Stimulated activated memory B cell treated with anti-CD40 and anti-IgM and Interleukin-4, amounts not matched to agents 10 μg/mL and 1 μg/mL and 100 μg/mL, for 72 hours (primary cell): ENCODE measurements at regions not wholly inside any gene's neighbourhood (a gene's known extent, or its start where the extent isn't known, plus 50 kb on each side); places are given as distances from the start of the nearest gene placed in this dataset.

Experiments used
- ATAC-seq: fragments of 150-1000 bp; cut with Tn5 transposase; 2 replicates; pipeline ENCODE4 v1.10.0; 2021
- H3K27ac Mint-ChIP-seq: one replicate; pipeline ENCODE4 v1.8.0; 2022; ENCODE audit warnings: mild to moderate bottlenecking, mixed read lengths
- H3K27me3 Mint-ChIP-seq: one replicate; pipeline ENCODE4 v1.8.0; 2022; ENCODE audit warnings: mixed read lengths
- H3K36me3 Mint-ChIP-seq: one replicate; pipeline ENCODE4 v1.8.0; 2022; ENCODE audit warnings: mixed read lengths
- H3K4me1 Mint-ChIP-seq: one replicate; pipeline ENCODE4 v1.8.0; 2022; ENCODE audit warnings: mixed read lengths
- H3K4me3 Mint-ChIP-seq: one replicate; pipeline ENCODE4 v1.8.0; 2022; ENCODE audit warnings: mild to moderate bottlenecking, moderate library complexity, mixed read lengths
- H3K9me3 Mint-ChIP-seq: one replicate; pipeline ENCODE4 v1.8.0; 2022; ENCODE audit warnings: mixed read lengths

DNA sequence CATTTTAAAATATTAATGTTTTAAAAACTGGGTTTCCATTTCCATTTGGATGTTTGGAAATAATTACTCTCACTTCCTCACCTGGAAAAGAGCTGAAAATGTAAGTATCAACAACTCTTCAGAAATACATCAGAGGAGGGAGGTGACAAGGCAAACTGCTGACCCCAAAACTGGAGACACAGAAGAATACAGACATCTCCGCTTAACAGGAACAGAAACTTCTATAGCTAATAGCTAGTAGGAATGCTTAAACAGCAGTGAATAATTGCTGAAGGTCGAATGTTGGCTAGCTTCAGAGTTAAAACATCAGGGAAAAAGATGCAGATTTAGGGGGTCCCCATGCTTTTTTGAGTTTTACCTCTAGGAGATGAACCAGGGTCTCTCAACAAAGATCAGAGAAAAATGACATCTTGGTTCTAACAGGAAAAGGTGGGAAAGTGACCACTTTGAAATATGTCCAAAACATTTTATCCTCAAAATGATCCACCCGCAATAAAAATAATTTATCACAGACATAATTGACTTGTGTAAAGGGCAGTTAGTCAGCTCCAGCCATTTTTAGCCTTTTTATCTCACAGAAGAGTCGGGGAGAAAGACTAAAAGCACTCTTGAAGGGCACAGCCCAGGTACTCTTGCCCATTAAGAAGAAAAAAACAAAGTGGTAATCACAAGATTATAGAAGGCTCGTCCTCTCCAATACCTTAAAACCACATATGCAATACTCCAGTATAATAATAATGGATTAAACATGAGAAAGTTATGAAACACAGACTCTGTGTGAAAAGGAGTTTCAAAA is 1474.9 kb downstream of the EFNA5 start:
- no peaks in the 10 kb centered on the region for H3K27me3 Mint-ChIP-seq
- no peaks in the 10 kb centered on the region for H3K36me3 Mint-ChIP-seq
- H3K9me3 Mint-ChIP-seq = peaks cover 3% of the 10 kb centered on the region
- H3K4me3 Mint-ChIP-seq = no peak overlapping the region
- ATAC-seq = no peak
- no peaks in the 10 kb centered on the region for H3K4me1 Mint-ChIP-seq
- no peak overlapping the region for H3K27ac Mint-ChIP-seq

DNA sequence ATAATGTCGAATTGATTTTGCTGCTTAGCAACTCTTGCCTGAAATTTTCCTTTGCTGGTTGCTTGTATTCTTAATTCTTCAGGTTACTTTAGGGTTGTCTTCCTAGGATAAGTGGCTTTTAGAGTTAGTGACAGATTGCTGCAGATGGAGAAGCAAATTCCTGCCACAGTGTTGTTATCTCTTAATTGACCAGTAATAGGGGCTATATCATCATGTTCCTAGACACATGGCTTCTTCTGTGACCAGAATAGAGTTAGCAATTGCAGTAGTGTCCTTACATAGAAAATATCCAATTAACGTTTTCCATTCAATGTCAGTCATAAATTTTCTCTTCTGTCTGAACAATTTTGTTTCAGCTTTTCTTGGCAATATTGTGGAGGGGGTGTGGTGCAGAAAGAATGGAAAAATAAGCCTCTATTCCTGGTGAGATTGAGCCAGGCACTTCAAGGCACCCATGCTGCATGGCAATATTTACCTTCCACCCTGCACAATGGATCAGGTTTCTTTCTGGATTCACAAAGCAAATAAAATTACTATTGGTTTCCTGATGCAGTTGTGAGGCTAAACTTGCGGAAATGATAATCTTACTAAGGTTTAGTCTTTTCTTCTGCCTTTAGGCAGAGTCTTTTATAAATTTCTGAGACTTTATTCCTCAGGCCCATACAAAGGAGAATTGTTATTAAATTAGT is 1481.5 kb downstream of the EFNA5 start:
- no peaks in the 10 kb centered on the region for H3K9me3 Mint-ChIP-seq
- no peaks in the 10 kb centered on the region for H3K36me3 Mint-ChIP-seq
- ATAC-seq = no peak
- no peaks in the 10 kb centered on the region for H3K4me1 Mint-ChIP-seq
- no peak overlapping the region for H3K27ac Mint-ChIP-seq
- no peaks in the 10 kb centered on the region for H3K27me3 Mint-ChIP-seq
- H3K4me3 Mint-ChIP-seq = no peak overlapping the region

- no peaks in the 10 kb centered on the region for H3K36me3 Mint-ChIP-seq
- H3K4me1 Mint-ChIP-seq = no peaks in the 10 kb centered on the region
- no peak for ATAC-seq
- no peaks in the 10 kb centered on the region for H3K27me3 Mint-ChIP-seq
- H3K9me3 Mint-ChIP-seq = no peaks in the 10 kb centered on the region
- H3K27ac Mint-ChIP-seq = no peak overlapping the region
- no peak overlapping the region for H3K4me3 Mint-ChIP-seq
These were observed 1485.1 kb downstream of the EFNA5 start for GRCh38 chr5:106185661-106186081.

- Mint-ChIP-seq H3K27ac (no peak overlapping the region), H3K4me1 (no peaks in the 10 kb centered on the region), H3K9me3 (peaks cover 2% of the 10 kb centered on the region), H3K4me3 (no peak overlapping the region), H3K36me3 (no peaks in the 10 kb centered on the region), H3K27me3 (no peaks in the 10 kb centered on the region)
- no peak for ATAC-seq
These were observed 1495.8 kb downstream of the EFNA5 start for GRCh38 chr5:106174903-106175302.

DNA sequence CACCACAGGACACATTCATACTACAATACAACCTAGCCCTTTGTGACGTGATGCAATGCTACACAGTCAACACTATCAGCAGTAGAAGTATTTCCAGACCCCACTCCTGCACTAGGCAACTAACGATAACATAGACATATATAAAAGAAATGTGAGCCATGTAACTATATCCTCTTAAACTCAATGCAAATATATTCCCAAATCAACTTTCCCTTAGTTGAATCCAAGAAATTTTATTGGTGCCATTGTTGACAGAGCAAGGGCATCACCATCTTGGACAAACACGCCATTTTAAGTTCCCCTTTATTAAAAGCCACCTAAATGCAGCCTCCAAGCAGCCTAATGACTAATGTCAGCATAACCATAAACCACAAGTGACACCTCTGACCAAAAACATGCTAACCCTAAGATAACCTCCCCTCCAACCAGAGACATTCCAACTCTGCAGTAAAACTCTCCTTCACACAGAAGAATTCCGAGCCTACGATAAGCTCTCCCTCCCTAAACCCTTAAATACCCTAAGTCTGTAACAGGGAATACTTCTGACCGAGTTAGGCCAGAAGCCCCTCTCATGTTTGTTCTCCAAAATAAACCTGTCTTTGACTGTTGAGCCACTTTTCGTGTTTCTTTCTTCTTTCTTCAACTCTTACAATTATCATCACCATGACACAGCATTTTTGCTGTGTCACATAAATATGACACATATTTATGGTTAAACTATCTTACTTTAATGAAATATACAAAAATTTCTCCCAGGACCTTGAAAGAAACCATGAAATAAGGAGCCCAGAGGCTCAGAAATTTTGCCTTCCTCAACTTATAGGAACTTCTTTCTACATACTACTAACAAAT is 1497.8 kb downstream of the EFNA5 start:
- Mint-ChIP-seq H3K27me3 (no peaks in the 10 kb centered on the region), H3K4me3 (no peak overlapping the region)

DNA sequence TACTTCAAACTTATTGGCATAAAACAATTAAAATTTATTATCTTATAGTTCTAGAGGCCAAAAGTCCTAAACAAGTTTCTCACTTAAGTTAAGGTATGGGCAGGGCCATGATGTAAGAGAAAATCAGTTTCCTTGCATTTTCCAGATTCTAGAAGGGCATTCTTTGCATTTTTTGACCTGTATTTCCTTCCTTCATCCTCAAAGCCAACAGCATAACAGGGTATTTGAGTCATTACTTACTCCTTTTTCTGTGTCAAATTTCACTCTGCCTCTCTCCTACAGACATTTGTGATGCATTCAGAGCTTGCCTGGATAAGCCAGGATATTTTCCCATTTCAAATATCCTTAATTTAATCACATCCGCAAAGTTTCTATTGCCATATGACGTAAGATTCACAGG is 1499.0 kb downstream of the EFNA5 start:
- Mint-ChIP-seq H3K36me3 (no peaks in the 10 kb centered on the region), H3K4me1 (no peaks in the 10 kb centered on the region)

More for the DNA sequence above, 1497.8 kb downstream of the EFNA5 start:
- Mint-ChIP-seq H3K36me3 (no peaks in the 10 kb centered on the region), H3K4me1 (no peaks in the 10 kb centered on the region), H3K27ac (no peak overlapping the region), H3K9me3 (peaks cover 2% of the 10 kb centered on the region)
- ATAC-seq = no peak

GRCh38 chr5:106171132-106171531 is 1499.6 kb downstream of the EFNA5 start:
- peaks cover 5% of the 10 kb centered on the region for H3K9me3 Mint-ChIP-seq
- H3K27me3 Mint-ChIP-seq = no peaks in the 10 kb centered on the region
- no peaks in the 10 kb centered on the region for H3K36me3 Mint-ChIP-seq
- H3K27ac Mint-ChIP-seq = no peak overlapping the region
- H3K4me1 Mint-ChIP-seq = no peaks in the 10 kb centered on the region
- ATAC-seq = no peak
- no peak overlapping the region for H3K4me3 Mint-ChIP-seq

More for the DNA sequence above, 1499.0 kb downstream of the EFNA5 start:
- no peak overlapping the region for H3K27ac Mint-ChIP-seq
- ATAC-seq = no peak
- no peak overlapping the region for H3K4me3 Mint-ChIP-seq
- H3K27me3 Mint-ChIP-seq = no peaks in the 10 kb centered on the region
- peaks cover 2% of the 10 kb centered on the region for H3K9me3 Mint-ChIP-seq

DNA sequence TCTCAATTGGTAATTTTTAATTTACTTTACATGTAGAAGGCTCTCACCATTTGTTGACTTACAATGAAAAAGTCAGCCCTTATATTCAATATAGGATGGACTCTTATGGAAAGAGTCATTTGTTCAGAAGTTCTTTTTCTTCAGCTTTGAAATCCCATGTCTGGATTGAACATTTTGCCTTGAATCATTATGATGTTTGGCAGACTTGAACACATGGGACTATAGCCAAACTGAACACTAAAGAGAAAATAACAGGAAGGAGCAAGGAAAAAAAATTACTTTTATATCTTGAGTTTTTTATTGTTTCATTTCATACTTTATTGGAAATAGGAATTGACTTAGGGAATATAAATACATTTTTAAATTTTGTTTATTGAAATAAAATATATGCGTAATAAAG is 1503.0 kb downstream of the EFNA5 start:
- H3K27me3 Mint-ChIP-seq = no peaks in the 10 kb centered on the region

GRCh38 chr5:106163233-106163632 is 1507.5 kb downstream of the EFNA5 start:
- Mint-ChIP-seq H3K27ac (no peak overlapping the region), H3K36me3 (no peaks in the 10 kb centered on the region), H3K4me1 (no peaks in the 10 kb centered on the region), H3K9me3 (peaks cover 6% of the 10 kb centered on the region), H3K4me3 (no peak overlapping the region), H3K27me3 (no peaks in the 10 kb centered on the region)
- ATAC-seq = no peak

More for the DNA sequence above, 1503.0 kb downstream of the EFNA5 start:
- Mint-ChIP-seq H3K36me3 (no peaks in the 10 kb centered on the region), H3K9me3 (peaks cover 6% of the 10 kb centered on the region), H3K4me1 (no peaks in the 10 kb centered on the region), H3K27ac (no peak overlapping the region), H3K4me3 (no peak overlapping the region)
- no peak for ATAC-seq

DNA sequence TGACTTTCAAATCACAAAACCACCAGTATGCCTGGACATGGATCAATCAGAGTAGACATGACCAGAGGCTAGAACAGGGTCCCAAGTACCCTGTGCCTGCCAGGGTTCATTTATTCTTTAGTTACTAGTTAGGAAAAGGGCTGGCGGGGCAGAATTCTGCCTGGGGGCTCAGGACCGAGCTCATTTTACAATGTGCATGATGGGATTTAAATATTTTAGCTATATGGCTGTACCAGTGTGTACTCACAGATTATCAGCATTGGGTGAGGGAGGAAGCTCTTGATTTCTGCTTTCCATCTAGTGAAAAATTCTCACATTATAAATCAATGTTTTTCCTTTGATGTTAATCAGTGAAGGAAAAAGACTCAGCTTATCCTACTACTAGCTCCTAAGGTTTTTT is 1511.1 kb downstream of the EFNA5 start:
- H3K4me3 Mint-ChIP-seq = no peak overlapping the region
- peaks cover 3% of the 10 kb centered on the region for H3K9me3 Mint-ChIP-seq
- no peaks in the 10 kb centered on the region for H3K36me3 Mint-ChIP-seq
- H3K4me1 Mint-ChIP-seq = no peaks in the 10 kb centered on the region
- no peaks in the 10 kb centered on the region for H3K27me3 Mint-ChIP-seq
- no peak overlapping the region for H3K27ac Mint-ChIP-seq
- ATAC-seq = peak; percentile 45

DNA sequence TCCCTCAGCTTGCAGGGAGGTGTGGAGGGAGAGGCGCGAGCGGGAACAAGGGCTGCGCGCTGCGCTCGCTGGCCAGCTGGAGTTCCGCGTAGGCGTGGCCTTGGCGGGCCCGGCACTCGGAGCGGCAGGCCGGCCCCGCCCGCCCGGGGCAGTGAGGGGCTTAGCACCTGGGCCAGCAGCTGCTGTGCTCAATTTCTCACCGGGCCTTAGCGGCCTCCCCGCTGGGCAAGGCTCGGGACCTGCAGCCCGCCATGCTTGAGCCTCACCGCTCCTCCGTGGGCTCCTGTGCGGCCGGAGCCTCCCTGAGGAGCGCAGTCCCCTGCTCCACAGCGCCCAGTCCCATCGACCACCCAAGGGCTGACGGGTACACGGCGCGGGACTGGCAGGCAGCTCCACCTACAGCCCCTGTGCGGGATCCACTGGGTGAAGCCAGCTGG is 1516.4 kb downstream of the EFNA5 start:
- Mint-ChIP-seq H3K9me3 (peaks cover 4% of the 10 kb centered on the region), H3K27ac (no peak overlapping the region), H3K4me3 (no peak overlapping the region), H3K4me1 (no peaks in the 10 kb centered on the region), H3K36me3 (no peaks in the 10 kb centered on the region), H3K27me3 (no peaks in the 10 kb centered on the region)
- ATAC-seq = no peak

- no peaks in the 10 kb centered on the region for H3K36me3 Mint-ChIP-seq
- H3K27me3 Mint-ChIP-seq = no peaks in the 10 kb centered on the region
- H3K9me3 Mint-ChIP-seq = peaks cover 4% of the 10 kb centered on the region
- no peaks in the 10 kb centered on the region for H3K4me1 Mint-ChIP-seq
- H3K27ac Mint-ChIP-seq = no peak overlapping the region
- no peak for ATAC-seq
- no peak overlapping the region for H3K4me3 Mint-ChIP-seq
These were observed 1518.2 kb downstream of the EFNA5 start for GRCh38 chr5:106152569-106152968.

DNA sequence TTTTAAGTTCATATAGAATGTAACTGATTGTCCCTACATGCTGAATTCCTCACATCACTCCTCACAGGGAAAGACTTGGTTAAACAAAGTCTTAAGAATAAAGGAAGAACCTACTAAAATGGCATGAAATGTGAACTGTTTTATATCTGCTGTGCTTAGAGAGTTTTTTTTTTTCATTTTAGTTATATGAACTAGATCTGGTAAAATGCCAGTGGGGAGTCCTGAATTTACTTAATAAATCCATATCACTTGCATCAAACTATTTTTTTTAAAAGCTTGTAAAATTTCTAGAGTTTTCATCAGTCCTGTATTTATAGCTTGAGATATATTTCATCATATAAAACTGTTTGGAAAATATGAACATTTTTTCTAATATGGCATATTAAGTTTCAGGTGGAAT is 1528.6 kb downstream of the EFNA5 start:
- no peak overlapping the region for H3K27ac Mint-ChIP-seq
- ATAC-seq = no peak
- H3K27me3 Mint-ChIP-seq = no peaks in the 10 kb centered on the region
- H3K4me3 Mint-ChIP-seq = no peak overlapping the region
- peaks cover 5% of the 10 kb centered on the region for H3K9me3 Mint-ChIP-seq
- no peaks in the 10 kb centered on the region for H3K36me3 Mint-ChIP-seq
- no peaks in the 10 kb centered on the region for H3K4me1 Mint-ChIP-seq

- H3K9me3 Mint-ChIP-seq = peaks cover 7% of the 10 kb centered on the region
- ATAC-seq = no peak
- no peak overlapping the region for H3K27ac Mint-ChIP-seq
- H3K36me3 Mint-ChIP-seq = no peaks in the 10 kb centered on the region
- H3K4me1 Mint-ChIP-seq = no peaks in the 10 kb centered on the region
- H3K27me3 Mint-ChIP-seq = no peaks in the 10 kb centered on the region
- H3K4me3 Mint-ChIP-seq = no peak overlapping the region
These were observed 1530.6 kb downstream of the EFNA5 start for GRCh38 chr5:106140101-106140500.

DNA sequence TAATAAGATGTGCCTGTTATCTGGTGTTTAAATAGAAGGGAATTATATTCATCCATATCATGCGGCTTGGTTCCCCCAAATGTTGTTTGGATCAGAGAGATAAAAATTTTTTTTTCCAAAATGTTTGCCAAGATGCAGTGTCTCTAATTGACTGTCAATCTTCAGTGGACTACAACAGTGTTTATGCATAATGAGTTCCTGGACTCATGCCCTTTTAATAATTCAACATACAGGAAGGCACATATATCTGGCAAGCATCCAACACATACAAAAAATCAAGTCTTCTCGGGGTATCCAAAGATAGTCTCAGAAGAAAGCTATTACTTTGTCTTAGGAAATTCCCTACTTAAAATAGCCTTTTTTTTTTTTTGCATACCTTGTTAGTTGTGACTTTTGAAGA is 1534.7 kb downstream of the EFNA5 start:
- H3K27ac Mint-ChIP-seq = no peak overlapping the region
- H3K4me1 Mint-ChIP-seq = no peaks in the 10 kb centered on the region
- H3K27me3 Mint-ChIP-seq = no peaks in the 10 kb centered on the region
- peaks cover 8% of the 10 kb centered on the region for H3K9me3 Mint-ChIP-seq
- H3K36me3 Mint-ChIP-seq = no peaks in the 10 kb centered on the region
- H3K4me3 Mint-ChIP-seq = no peak overlapping the region
- no peak for ATAC-seq
